NCI-H2081 (cell line): ENCODE measurements at regions not wholly inside any gene's neighbourhood (a gene's known extent, or its start where the extent isn't known, plus 50 kb on each side); places are given as distances from the start of the nearest gene placed in this dataset.
"Not testable (repeated sequence)": the region's sequence is repeated elsewhere in the genome, so short reads cannot be mapped to it uniquely, and the experiment has no call there.

ENCODE experiments used
- DNase-seq, 2 experiments: peaks; one replicate each; lab custom pipeline; 2025; lab: John Stamatoyannopoulos, UW

- no peak for DNase-seq
Measured at GRCh38 chr11:92168936-92169335, 55.7 kb upstream of the FAT3 start.

GRCh38 chr11:92167571-92167970 lies 57.0 kb upstream of the FAT3 start:
- no peak for DNase-seq

- no peak for DNase-seq
Measured at GRCh38 chr11:92166335-92166734, 58.3 kb upstream of the FAT3 start.

GRCh38 chr11:92163879-92164278 lies 60.7 kb upstream of the FAT3 start:
- no peak for DNase-seq

- DNase-seq, result no peak
Measured at GRCh38 chr11:92162776-92163175, 61.8 kb upstream of the FAT3 start.

GRCh38 chr11:92159931-92160330 lies 64.7 kb upstream of the FAT3 start:
- no peak for DNase-seq

- DNase-seq, result not testable (repeated sequence)
Measured at GRCh38 chr11:92157390-92157789, 67.2 kb upstream of the FAT3 start.

GRCh38 chr11:92154611-92155010 lies 70.0 kb upstream of the FAT3 start:
- DNase-seq, result no peak

GRCh38 chr11:92154110-92154509 lies 70.5 kb upstream of the FAT3 start:
- DNase-seq, result no peak

GRCh38 chr11:92153542-92153941 lies 71.1 kb upstream of the FAT3 start:
- no peak for DNase-seq

- DNase-seq, result no peak
Measured at GRCh38 chr11:92152245-92152644, 72.4 kb upstream of the FAT3 start.

- DNase-seq, result no peak
Measured at GRCh38 chr11:92149996-92150395, 74.6 kb upstream of the FAT3 start.

- no peak for DNase-seq
Measured at GRCh38 chr11:92141725-92142124, 82.9 kb upstream of the FAT3 start.

GRCh38 chr11:92141159-92141558 lies 83.5 kb upstream of the FAT3 start:
- DNase-seq, result no peak

GRCh38 chr11:92140021-92140420 lies 84.6 kb upstream of the FAT3 start:
- DNase-seq, result no peak

GRCh38 chr11:92138296-92138695 lies 86.3 kb upstream of the FAT3 start:
- DNase-seq, result no peak

- no peak for DNase-seq
Measured at GRCh38 chr11:92137747-92138146, 86.9 kb upstream of the FAT3 start.

- no peak for DNase-seq
Measured at GRCh38 chr11:92136797-92137196, 87.8 kb upstream of the FAT3 start.

- DNase-seq, result no peak
Measured at GRCh38 chr11:92131289-92131865, 93.2 kb upstream of the FAT3 start.

GRCh38 chr11:92130421-92130831 lies 94.2 kb upstream of the FAT3 start:
- DNase-seq, result no peak

GRCh38 chr11:92129811-92130210 lies 94.8 kb upstream of the FAT3 start:
- no peak for DNase-seq

GRCh38 chr11:92128026-92128425 lies 96.6 kb upstream of the FAT3 start:
- DNase-seq, result no peak

GRCh38 chr11:92125321-92125720 lies 99.3 kb upstream of the FAT3 start:
- no peak for DNase-seq

- DNase-seq, result no peak
Measured at GRCh38 chr11:92123540-92123939, 101.1 kb upstream of the FAT3 start.

- peak in 1 of 2 experiments; percentile 21 for DNase-seq
Measured at GRCh38 chr11:92122561-92122960, 102.1 kb upstream of the FAT3 start.
